PC-9 (cell line): ENCODE measurements at regions not wholly inside any gene's neighbourhood (a gene's known extent, or its start where the extent isn't known, plus 50 kb on each side); places are given as distances from the start of the nearest gene placed in this dataset.

Experiments
- BruUV-seq: library from RNA; stranded (reverse); fragments of 400-500 nt; replicated peaks from 2 replicates; lab custom pipeline; 2021; lab: Mats Ljungman, UMichigan
- CTCF ChIA-PET: fragments of 300-600 bp; sonication (Branson Sonifier 250); formaldehyde crosslinking; loops from one replicate; lab custom pipeline; 2022; ENCODE audit warnings: antibody characterized with exemption; lab: Charles Lee
- POLR2A ChIA-PET: fragments of 300-600 bp; sonication (Branson Sonifier 250); formaldehyde crosslinking; loops from one replicate; lab custom pipeline; 2022; ENCODE audit warnings: antibody characterized with exemption; ENCODE audit not compliant: unreplicated experiment; lab: Charles Lee
- DNase-seq, 2 experiments: peaks; one replicate each; pipeline versions ENCODE4 v3.0.0 to v3.0.0-alpha.2; 2015 to 2022; ENCODE audit warnings: mixed read lengths in 1 of 2
- H2AFZ ChIP-seq: fragments of 200-600 bp; sonication (generic); 2 replicates; pipeline ENCODE4 v1.8.1; 2017; ENCODE audit warnings: antibody characterized with exemption
- H3F3A ChIP-seq: fragments of 200-600 bp; sonication (generic); 2 replicates; pipeline ENCODE4 v1.8.1; 2017; ENCODE audit warnings: antibody characterized with exemption, mild to moderate bottlenecking, low read depth; ENCODE audit not compliant: insufficient read depth
- H3K27ac ChIP-seq: fragments of 200-600 bp; sonication (generic); 2 replicates; pipeline ENCODE4 v1.6.1; 2016; ENCODE audit warnings: mixed run types
- H3K27me3 ChIP-seq: fragments of 200-600 bp; sonication (generic); 2 replicates; pipeline ENCODE4 v1.6.1; 2016; ENCODE audit warnings: low read depth, mixed run types; ENCODE audit not compliant: insufficient read depth
- H3K36me3 ChIP-seq: fragments of 200-600 bp; sonication (generic); 2 replicates; pipeline ENCODE4 v1.6.1; 2016; ENCODE audit warnings: low read depth, mixed run types
- H3K4me1 ChIP-seq: fragments of 200-600 bp; sonication (generic); replicated peaks from 2 replicates; pipeline ENCODE4 v1.6.1; 2016; ENCODE audit warnings: mixed run types; ENCODE audit not compliant: insufficient read depth
- H3K4me2 ChIP-seq: fragments of 200-600 bp; sonication (generic); 2 replicates; pipeline ENCODE4 v1.6.1; 2017; ENCODE audit warnings: mixed run types
- H3K4me3 ChIP-seq: fragments of 200-600 bp; sonication (generic); 2 replicates; pipeline ENCODE4 v1.6.1; 2016; ENCODE audit warnings: mixed run types
- H3K79me2 ChIP-seq: fragments of 200-600 bp; sonication (generic); 2 replicates; pipeline ENCODE4 v1.6.1; 2017; ENCODE audit warnings: low read depth, mixed run types
- H3K9me2 ChIP-seq: fragments of 200-600 bp; sonication (generic); 2 replicates; pipeline ENCODE4 v1.8.1; 2017; ENCODE audit warnings: mild to moderate bottlenecking; ENCODE audit not compliant: insufficient read depth
- H3K9me3 ChIP-seq: fragments of 200-600 bp; sonication (generic); 2 replicates; pipeline ENCODE4 v1.8.1; 2016; ENCODE audit warnings: low read depth; ENCODE audit not compliant: insufficient read depth
- H4K20me1 ChIP-seq: fragments of 200-600 bp; sonication (generic); 2 replicates; pipeline ENCODE4 v1.8.1; 2017; ENCODE audit not compliant: insufficient read depth
- CTCF ChIP-seq: fragments of 200-600 bp; sonication (generic); conservative IDR thresholded peaks from 2 replicates; pipeline ENCODE4 v1.6.1; 2017; ENCODE audit warnings: mixed run types, antibody characterized with exemption, mild to moderate bottlenecking, moderate library complexity
- EZH2 ChIP-seq: fragments of 200-600 bp; sonication (generic); IDR thresholded peaks from 2 replicates; pipeline ENCODE4 v1.8.0; 2017; ENCODE audit warnings: antibody characterized with exemption, low read depth
- intact Hi-C: fragments of 100-400 bp; cut with micrococcal nuclease; formaldehyde crosslinking; loops from one replicate; pipeline ENCODE4 v1.10.0; 2022; ENCODE audit not compliant: unreplicated experiment

- H3K27ac ChIP-seq, result no peak overlapping the region
- no peak for DNase-seq
- H3K36me3 ChIP-seq, result no peaks in the 10 kb centered on the region
- intact Hi-C loops, result no loop called here
- H3K79me2 ChIP-seq, result no peaks in the 10 kb centered on the region
- no TSS peak for BruUV-seq
- ChIA-PET CTCF (no interaction called here), POLR2A (no interaction called here)
- H3K4me3 ChIP-seq, result no peak overlapping the region
- no peak overlapping the region for H2AFZ ChIP-seq
- H3K27me3 ChIP-seq, result no peaks in the 10 kb centered on the region
- TF ChIP-seq CTCF (no peak), EZH2 (no peak)
- no peak overlapping the region for H3K4me2 ChIP-seq
- H3K9me2 ChIP-seq, result no peaks in the 10 kb centered on the region
- no peaks in the 10 kb centered on the region for H3F3A ChIP-seq
- H3K9me3 ChIP-seq, result no peaks in the 10 kb centered on the region
- no peaks in the 10 kb centered on the region for H4K20me1 ChIP-seq
- H3K4me1 ChIP-seq, result no peaks in the 10 kb centered on the region
Measured at GRCh38 chr10:29916669-29917068, 142.7 kb downstream of the JCAD start.

- Histone ChIP-seq H3K27ac (no peak overlapping the region), H2AFZ (no peak overlapping the region), H3K79me2 (no peaks in the 10 kb centered on the region), H3K4me3 (no peak overlapping the region), H3K9me2 (no peaks in the 10 kb centered on the region), H3F3A (no peaks in the 10 kb centered on the region), H3K9me3 (no peaks in the 10 kb centered on the region), H3K36me3 (no peaks in the 10 kb centered on the region), H4K20me1 (no peaks in the 10 kb centered on the region), H3K4me2 (no peak overlapping the region), H3K4me1 (no peaks in the 10 kb centered on the region), H3K27me3 (no peaks in the 10 kb centered on the region)
- ChIA-PET CTCF (no interaction called here), POLR2A (no interaction called here)
- no TSS peak for BruUV-seq
- DNase-seq, result no peak
- intact Hi-C loops, result no loop called here
- no peak for TF ChIP-seq CTCF
- TF ChIP-seq EZH2, result no peak
Measured at GRCh38 chr10:29914986-29915785, 144.2 kb downstream of the JCAD start.

- no peak overlapping the region for H3K4me2 ChIP-seq
- CTCF ChIA-PET, result no interaction called here
- POLR2A ChIA-PET, result no interaction called here
Measured at GRCh38 chr10:29908962-29909361, 150.4 kb downstream of the JCAD start.

More at GRCh38 chr10:29908962-29909361, 150.4 kb downstream of the JCAD start:
- TF ChIP-seq EZH2, result no peak
- TF ChIP-seq CTCF, result no peak
- Histone ChIP-seq H3K27ac (no peak overlapping the region), H3K27me3 (no peaks in the 10 kb centered on the region), H2AFZ (no peak overlapping the region), H3K36me3 (no peaks in the 10 kb centered on the region), H4K20me1 (no peaks in the 10 kb centered on the region), H3K4me1 (no peaks in the 10 kb centered on the region), H3F3A (no peaks in the 10 kb centered on the region), H3K9me2 (no peaks in the 10 kb centered on the region), H3K79me2 (no peaks in the 10 kb centered on the region), H3K9me3 (no peaks in the 10 kb centered on the region), H3K4me3 (no peak overlapping the region)
- intact Hi-C loops, result no loop called here
- no peak for DNase-seq
- BruUV-seq, result no TSS peak
